ENCODE measurements at regions not wholly inside any gene's neighbourhood (a gene's known extent, or its start where the extent isn't known, plus 50 kb on each side); places are given as distances from the start of the nearest gene placed in this dataset.
"Not testable (repeated sequence)": the region's sequence is repeated elsewhere in the genome, so short reads cannot be mapped to it uniquely, and the experiment has no call there.

- no peak for DNase-seq
Measured at GRCh38 chr18:2146754-2147153, 424.6 kb downstream of the METTL4 start.

- no peak for DNase-seq
Measured at GRCh38 chr18:2147476-2148230, 423.7 kb downstream of the METTL4 start.

- no peak for DNase-seq
Measured at GRCh38 chr18:2148823-2149222, 422.5 kb downstream of the METTL4 start.

- no peak for DNase-seq
Measured at GRCh38 chr18:2150566-2150965, 420.7 kb downstream of the METTL4 start.

GRCh38 chr18:2154278-2154677, 417.0 kb downstream of the METTL4 start:
- DNase-seq: no peak

- DNase-seq: no peak
Measured at GRCh38 chr18:2164644-2165550, 406.4 kb downstream of the METTL4 start.

GRCh38 chr18:2166876-2167275, 404.4 kb downstream of the METTL4 start:
- not testable (repeated sequence) for DNase-seq

GRCh38 chr18:2168022-2168421, 403.3 kb downstream of the METTL4 start:
- no peak for DNase-seq

- no peak for DNase-seq
Measured at GRCh38 chr18:2169656-2170055, 401.6 kb downstream of the METTL4 start.

- DNase-seq: no peak
Measured at GRCh38 chr18:2171840-2172625, 399.3 kb downstream of the METTL4 start.

GRCh38 chr18:2172881-2173280, 398.4 kb downstream of the METTL4 start:
- no peak for DNase-seq

GRCh38 chr18:2173486-2173885, 397.8 kb downstream of the METTL4 start:
- DNase-seq: no peak

- DNase-seq: no peak
Measured at GRCh38 chr18:2178036-2178435, 393.3 kb downstream of the METTL4 start.

- no peak for DNase-seq
Measured at GRCh38 chr18:2179498-2180183, 391.7 kb downstream of the METTL4 start.

GRCh38 chr18:2180586-2180985, 390.7 kb downstream of the METTL4 start:
- DNase-seq: no peak

- no peak for DNase-seq
Measured at GRCh38 chr18:2183432-2183831, 387.9 kb downstream of the METTL4 start.

- DNase-seq: no peak
Measured at GRCh38 chr18:2186967-2187366, 384.3 kb downstream of the METTL4 start.

- no peak for DNase-seq
Measured at GRCh38 chr18:2188258-2188657, 383.0 kb downstream of the METTL4 start.

- no peak for DNase-seq
Measured at GRCh38 chr18:2191180-2191790, 380.0 kb downstream of the METTL4 start.

- DNase-seq: no peak
Measured at GRCh38 chr18:2192562-2192961, 378.7 kb downstream of the METTL4 start.

- DNase-seq: no peak
Measured at GRCh38 chr18:2197946-2198345, 373.4 kb downstream of the METTL4 start.

- DNase-seq: no peak
Measured at GRCh38 chr18:2199060-2199459, 372.2 kb downstream of the METTL4 start.

All from activated T-cell treated with anti-CD3 and anti-CD28 coated beads for 4 hours (primary cell).